ENCODE measurements at regions not wholly inside any gene's neighbourhood (a gene's known extent, or its start where the extent isn't known, plus 50 kb on each side); places are given as distances from the start of the nearest gene placed in this dataset.

DNA sequence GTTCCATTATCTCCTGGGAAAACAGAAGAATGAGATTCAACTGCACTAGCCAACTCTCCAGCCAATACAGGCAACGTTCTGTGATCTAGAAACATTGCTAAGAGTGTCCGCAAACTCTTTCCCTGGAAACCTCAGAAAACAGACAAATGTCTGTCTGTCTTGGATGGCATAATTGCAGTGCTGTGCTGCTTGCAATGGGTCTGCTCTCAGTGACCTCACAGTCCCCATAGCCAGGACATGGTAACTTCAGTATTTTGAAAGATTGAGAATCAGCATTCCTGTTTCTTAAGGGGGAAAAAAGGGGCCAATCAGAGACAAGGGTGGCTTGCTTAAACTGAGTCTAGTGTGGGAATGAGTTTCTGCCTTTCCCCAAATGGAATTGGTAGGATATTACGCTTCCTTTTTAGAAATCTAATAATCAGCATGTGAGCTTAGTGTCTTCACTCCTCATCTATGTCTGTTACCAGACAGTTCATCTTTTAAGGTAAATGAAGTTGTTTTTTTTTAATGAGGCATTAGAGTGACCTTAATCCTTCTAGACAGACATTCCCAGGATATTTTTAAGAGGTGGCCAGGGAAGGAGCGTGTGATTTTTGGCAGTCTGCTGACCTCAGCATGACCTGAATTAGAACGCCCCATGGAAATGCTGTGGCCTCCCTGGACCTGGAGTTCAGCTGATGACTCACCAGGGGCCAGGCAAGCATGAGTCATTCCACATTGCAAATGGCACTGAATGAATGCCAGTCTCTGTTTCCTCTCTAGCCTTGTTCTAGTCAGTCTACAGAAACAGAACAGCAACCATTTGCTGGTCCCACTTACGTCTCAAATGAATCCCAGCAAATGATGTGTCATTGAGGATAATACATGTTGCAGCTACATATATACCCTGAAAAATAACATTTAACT lies 210.2 kb upstream of the ACTBL2 start:
- DNase-seq (no peak), ATAC-seq (ENCODE audit: insufficient read depth, low read depth) (no peak)
- H3K4me3 ChIP-seq (ENCODE audit: low read depth in 1 of 2, low read length in 2 of 2) = no peak overlapping the region
- H3K9me3 ChIP-seq (ENCODE audit: insufficient read depth, low read length, severe bottlenecking) = no peaks in the 10 kb centered on the region
- H3K36me3 ChIP-seq (ENCODE audit: insufficient read depth, low read length) = no peaks in the 10 kb centered on the region
- H2AFZ ChIP-seq (ENCODE audit: low read depth, low read length) = no peak overlapping the region
- H4K20me1 ChIP-seq (ENCODE audit: insufficient read depth, low read length) = no peaks in the 10 kb centered on the region
- no peak overlapping the region for H3K9ac ChIP-seq (ENCODE audit: low read depth, low read length)
- H3K79me2 ChIP-seq (ENCODE audit: insufficient read depth, low read length) = no peaks in the 10 kb centered on the region
- peaks cover 4% of the 10 kb centered on the region for H3K27me3 ChIP-seq (ENCODE audit: insufficient read depth, low read length, poor library complexity)
- no peak for TF ChIP-seq EZH2 (IDR thresholded peaks at IDR 0.05; ENCODE audit: borderline replicate concordance, low read depth, low read length, severe bottlenecking)
- TF ChIP-seq, protein P1, sequence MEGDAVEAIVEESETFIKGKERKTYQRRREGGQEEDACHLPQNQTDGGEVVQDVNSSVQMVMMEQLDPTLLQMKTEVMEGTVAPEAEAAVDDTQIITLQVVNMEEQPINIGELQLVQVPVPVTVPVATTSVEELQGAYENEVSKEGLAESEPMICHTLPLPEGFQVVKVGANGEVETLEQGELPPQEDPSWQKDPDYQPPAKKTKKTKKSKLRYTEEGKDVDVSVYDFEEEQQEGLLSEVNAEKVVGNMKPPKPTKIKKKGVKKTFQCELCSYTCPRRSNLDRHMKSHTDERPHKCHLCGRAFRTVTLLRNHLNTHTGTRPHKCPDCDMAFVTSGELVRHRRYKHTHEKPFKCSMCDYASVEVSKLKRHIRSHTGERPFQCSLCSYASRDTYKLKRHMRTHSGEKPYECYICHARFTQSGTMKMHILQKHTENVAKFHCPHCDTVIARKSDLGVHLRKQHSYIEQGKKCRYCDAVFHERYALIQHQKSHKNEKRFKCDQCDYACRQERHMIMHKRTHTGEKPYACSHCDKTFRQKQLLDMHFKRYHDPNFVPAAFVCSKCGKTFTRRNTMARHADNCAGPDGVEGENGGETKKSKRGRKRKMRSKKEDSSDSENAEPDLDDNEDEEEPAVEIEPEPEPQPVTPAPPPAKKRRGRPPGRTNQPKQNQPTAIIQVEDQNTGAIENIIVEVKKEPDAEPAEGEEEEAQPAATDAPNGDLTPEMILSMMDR (IDR thresholded peaks at IDR 0.05; ENCODE audit: borderline replicate concordance, extremely low read depth, low read length, poor library complexity, severe bottlenecking) = no peak
- H3K4me2 ChIP-seq (ENCODE audit: insufficient read depth, low read length) = no peak overlapping the region
- no peak overlapping the region for H3K27ac ChIP-seq (ENCODE audit: low read length)
- H3K4me1 ChIP-seq (ENCODE audit: insufficient read depth, low read length) = no peaks in the 10 kb centered on the region

DNA sequence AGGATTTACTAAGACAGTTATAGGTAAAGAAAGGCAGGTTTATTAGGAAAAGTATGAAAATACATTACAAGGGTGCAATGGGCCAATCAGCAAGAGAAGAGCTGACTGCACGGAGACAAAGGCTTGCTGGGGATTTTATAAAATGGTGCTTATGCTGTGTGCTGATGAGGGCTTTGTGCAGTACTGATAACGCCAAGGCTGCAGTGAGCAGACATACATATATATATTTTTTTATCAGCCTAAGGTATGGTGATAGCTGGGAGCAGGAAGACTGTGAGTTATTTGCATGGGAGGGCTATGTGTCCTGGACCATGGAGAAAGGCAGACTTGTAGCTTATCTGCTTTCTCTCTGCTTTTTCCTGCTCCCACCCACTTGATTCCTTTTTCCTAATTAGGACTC lies 208.1 kb upstream of the ACTBL2 start:
- no peaks in the 10 kb centered on the region for H3K4me1 ChIP-seq (ENCODE audit: insufficient read depth, low read length)
- H3K79me2 ChIP-seq (ENCODE audit: insufficient read depth, low read length) = no peaks in the 10 kb centered on the region
- H3K27me3 ChIP-seq (ENCODE audit: insufficient read depth, low read length, poor library complexity) = peaks cover 4% of the 10 kb centered on the region
- H3K27ac ChIP-seq (ENCODE audit: low read length) = no peak overlapping the region
- no peak overlapping the region for H3K9ac ChIP-seq (ENCODE audit: low read depth, low read length)
- TF ChIP-seq, protein P1 (IDR thresholded peaks at IDR 0.05; ENCODE audit: borderline replicate concordance, extremely low read depth, low read length, poor library complexity, severe bottlenecking) = no peak
- TF ChIP-seq EZH2 (IDR thresholded peaks at IDR 0.05; ENCODE audit: borderline replicate concordance, low read depth, low read length, severe bottlenecking) = no peak
- no peaks in the 10 kb centered on the region for H3K36me3 ChIP-seq (ENCODE audit: insufficient read depth, low read length)
- no peaks in the 10 kb centered on the region for H3K9me3 ChIP-seq (ENCODE audit: insufficient read depth, low read length, severe bottlenecking)
- DNase-seq = no peak
- H4K20me1 ChIP-seq (ENCODE audit: insufficient read depth, low read length) = no peaks in the 10 kb centered on the region
- no peak overlapping the region for H3K4me2 ChIP-seq (ENCODE audit: insufficient read depth, low read length)
- no peak overlapping the region for H3K4me3 ChIP-seq (ENCODE audit: low read depth in 1 of 2, low read length in 2 of 2)
- ATAC-seq (ENCODE audit: insufficient read depth, low read depth) = no peak
- H2AFZ ChIP-seq (ENCODE audit: low read depth, low read length) = no peak overlapping the region

DNA sequence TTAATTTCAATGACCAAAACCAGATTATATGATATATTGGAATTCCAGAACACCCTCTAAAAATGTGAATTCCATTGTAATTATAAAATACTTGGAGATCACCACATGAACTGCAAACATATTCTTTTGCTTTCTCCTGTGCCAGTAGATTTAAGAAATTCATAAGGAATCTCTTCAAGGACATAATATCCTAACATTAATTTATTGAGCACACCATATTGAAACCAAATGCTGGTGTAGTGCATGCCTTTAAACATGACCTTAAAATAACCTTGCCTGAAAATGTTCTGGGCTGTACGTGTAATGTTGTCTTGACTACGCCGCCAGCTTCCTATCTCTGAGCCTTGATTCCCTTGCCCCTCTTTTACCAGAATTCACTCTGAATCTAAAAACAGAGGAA lies 205.0 kb upstream of the ACTBL2 start:
- H3K27me3 ChIP-seq (ENCODE audit: insufficient read depth, low read length, poor library complexity) = peaks cover 4% of the 10 kb centered on the region
- H3K9ac ChIP-seq (ENCODE audit: low read depth, low read length) = no peak overlapping the region
- H3K9me3 ChIP-seq (ENCODE audit: insufficient read depth, low read length, severe bottlenecking) = no peaks in the 10 kb centered on the region
- no peaks in the 10 kb centered on the region for H3K79me2 ChIP-seq (ENCODE audit: insufficient read depth, low read length)
- H3K4me3 ChIP-seq (ENCODE audit: low read depth in 1 of 2, low read length in 2 of 2) = no peak overlapping the region
- DNase-seq (no peak), ATAC-seq (ENCODE audit: insufficient read depth, low read depth) (no peak)
- H3K36me3 ChIP-seq (ENCODE audit: insufficient read depth, low read length) = no peaks in the 10 kb centered on the region
- H3K4me2 ChIP-seq (ENCODE audit: insufficient read depth, low read length) = no peak overlapping the region
- no peaks in the 10 kb centered on the region for H3K4me1 ChIP-seq (ENCODE audit: insufficient read depth, low read length)
- TF ChIP-seq EZH2 (IDR thresholded peaks at IDR 0.05; ENCODE audit: borderline replicate concordance, low read depth, low read length, severe bottlenecking) = no peak
- TF ChIP-seq, protein P1 (IDR thresholded peaks at IDR 0.05; ENCODE audit: borderline replicate concordance, extremely low read depth, low read length, poor library complexity, severe bottlenecking) = no peak
- H4K20me1 ChIP-seq (ENCODE audit: insufficient read depth, low read length) = no peaks in the 10 kb centered on the region
- no peak overlapping the region for H2AFZ ChIP-seq (ENCODE audit: low read depth, low read length)
- H3K27ac ChIP-seq (ENCODE audit: low read length) = no peak overlapping the region
